ENCODE measurements at regions not wholly inside any gene's neighbourhood (a gene's known extent, or its start where the extent isn't known, plus 50 kb on each side); places are given as distances from the start of the nearest gene placed in this dataset.

DNA sequence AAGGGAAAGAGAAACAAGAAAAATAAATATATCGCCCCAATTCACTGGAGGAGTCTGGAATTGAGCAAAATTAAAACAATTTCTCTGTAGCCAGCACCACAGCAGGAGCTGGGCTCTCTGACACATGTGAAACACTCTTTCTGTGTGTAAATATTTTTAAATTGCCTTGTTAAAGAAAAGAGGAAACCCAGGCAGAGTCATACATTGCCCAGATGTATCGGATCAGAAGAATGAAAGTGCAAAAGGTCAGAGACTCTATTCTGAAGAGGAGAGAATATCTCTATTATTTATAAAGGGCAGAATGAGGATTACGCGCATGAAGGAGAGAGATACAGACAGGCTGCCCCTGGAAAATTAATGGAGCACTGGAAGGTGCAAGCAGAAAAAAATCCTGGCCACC is 127.0 kb upstream of the MAN1A1 start:
- H3K36me3 ChIP-seq: no peaks in the 10 kb centered on the region
- no peak overlapping the region for H3K27ac ChIP-seq
- H3K9me3 ChIP-seq: peaks cover 0 to 12% (median 3%) of the 10 kb centered on the region in 4 donors
- no peaks in the 10 kb centered on the region for H3K27me3 ChIP-seq
- WGBS, 2 donors: 39 to 63% methylated on average over 4 of the region's 4 CpGs
- H3K4me3 ChIP-seq: no peak overlapping the region
- H3K4me1 ChIP-seq: no peaks in the 10 kb centered on the region
- no peak for TF ChIP-seq EP300 (IDR thresholded peaks at IDR 0.05)
- TF ChIP-seq CTCF (IDR thresholded peaks at IDR 0.05): no peak
- TF ChIP-seq POLR2A (IDR thresholded peaks at IDR 0.05): no peak
- no peak for DNase-seq (ENCODE audit: low spot score in 2 of 2)

- Histone ChIP-seq H3K27ac (no peak overlapping the region), H3K9me3 (peaks cover 0 to 17% (median 3%) of the 10 kb centered on the region in 4 donors), H3K27me3 (no peaks in the 10 kb centered on the region), H3K36me3 (no peaks in the 10 kb centered on the region), H3K4me1 (no peaks in the 10 kb centered on the region), H3K4me3 (no peak overlapping the region)
- no peak for DNase-seq (ENCODE audit: low spot score in 2 of 2)
- 36 to 48% methylated on average over 2 of the region's 2 CpGs for WGBS, 2 donors
- TF ChIP-seq EP300 (IDR thresholded peaks at IDR 0.05): no peak
These were observed 126.5 kb upstream of the MAN1A1 start for GRCh38 chr6:119476024-119476423.

- WGBS, 2 donors: 45 to 56% methylated on average over 3 of the region's 3 CpGs
- no peak for DNase-seq (ENCODE audit: low spot score in 2 of 2)
- Histone ChIP-seq H3K4me1 (peaks cover 0 to 17% (median 0%) of the 10 kb centered on the region in 4 donors), H3K9me3 (peaks cover 0 to 19% (median 5%) of the 10 kb centered on the region in 4 donors), H3K27me3 (no peaks in the 10 kb centered on the region), H3K27ac (no peak overlapping the region), H3K4me3 (no peak overlapping the region), H3K36me3 (no peaks in the 10 kb centered on the region)
- no peak for TF ChIP-seq POLR2A (IDR thresholded peaks at IDR 0.05)
- TF ChIP-seq EP300 (IDR thresholded peaks at IDR 0.05): no peak
- no peak for TF ChIP-seq CTCF (IDR thresholded peaks at IDR 0.05)
These were observed 121.5 kb upstream of the MAN1A1 start for GRCh38 chr6:119470893-119471542.

GRCh38 chr6:119467488-119468081 is 118.0 kb upstream of the MAN1A1 start:
- no peak for DNase-seq (ENCODE audit: low spot score in 2 of 2)
- no peaks in the 10 kb centered on the region for H3K27me3 ChIP-seq
- peaks cover 0 to 17% (median 0%) of the 10 kb centered on the region in 4 donors for H3K4me1 ChIP-seq
- TF ChIP-seq POLR2A (IDR thresholded peaks at IDR 0.05) (no peak), EP300 (IDR thresholded peaks at IDR 0.05) (no peak), CTCF (IDR thresholded peaks at IDR 0.05) (no peak)
- 59 to 65% methylated on average over 2 of the region's 2 CpGs for WGBS, 2 donors
- H3K36me3 ChIP-seq: no peaks in the 10 kb centered on the region
- H3K4me3 ChIP-seq: no peak overlapping the region
- peaks cover 0 to 9% (median 3%) of the 10 kb centered on the region in 4 donors for H3K9me3 ChIP-seq
- H3K27ac ChIP-seq: no peak overlapping the region

DNA sequence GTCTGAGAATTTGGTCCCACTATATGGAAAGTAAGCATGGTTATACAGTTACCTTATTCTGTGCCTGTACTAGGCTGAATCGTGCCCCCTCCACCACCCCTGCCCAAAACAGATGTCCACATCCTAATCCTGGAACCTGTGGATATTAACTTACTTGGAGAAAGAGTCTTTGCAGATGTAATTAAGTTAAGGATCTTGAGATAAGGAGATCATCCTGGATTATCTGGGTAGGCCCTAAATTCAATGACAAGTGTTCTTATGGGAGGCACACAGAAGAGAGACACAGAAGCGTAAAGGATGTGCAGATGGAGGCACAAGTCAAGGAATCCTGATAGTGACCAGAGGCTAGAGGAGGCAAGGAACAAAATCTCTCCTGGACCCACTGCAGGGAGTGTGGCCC is 116.7 kb upstream of the MAN1A1 start:
- WGBS, 2 donors: 89 to 95% methylated on average over 2 of the region's 2 CpGs

More for the DNA sequence above, 116.7 kb upstream of the MAN1A1 start:
- peaks cover 0 to 17% (median 0%) of the 10 kb centered on the region in 4 donors for H3K4me1 ChIP-seq
- TF ChIP-seq POLR2A (IDR thresholded peaks at IDR 0.05): no peak
- TF ChIP-seq EP300 (IDR thresholded peaks at IDR 0.05): no peak
- no peak for TF ChIP-seq CTCF (IDR thresholded peaks at IDR 0.05)
- H3K9me3 ChIP-seq: peaks cover 0 to 7% (median 2%) of the 10 kb centered on the region in 4 donors
- DNase-seq (ENCODE audit: low spot score in 2 of 2): no peak
- no peaks in the 10 kb centered on the region for H3K27me3 ChIP-seq
- no peak overlapping the region for H3K27ac ChIP-seq
- H3K36me3 ChIP-seq: no peaks in the 10 kb centered on the region
- no peak overlapping the region for H3K4me3 ChIP-seq

Data from tibial nerve (tissue), 4 donors.